ENCODE measurements at regions not wholly inside any gene's neighbourhood (a gene's known extent, or its start where the extent isn't known, plus 50 kb on each side); places are given as distances from the start of the nearest gene placed in this dataset.

- no peak for TF ChIP-seq CTCF (IDR thresholded peaks at IDR 0.05)
- no peak for TF ChIP-seq EZH2phosphoT487 (IDR thresholded peaks at IDR 0.05; ENCODE audit: borderline replicate concordance, low read depth)
- TF ChIP-seq PBX3 (IDR thresholded peaks at IDR 0.05) = no peak
- no peak for TF ChIP-seq USF2 (IDR thresholded peaks at IDR 0.05; ENCODE audit: borderline replicate concordance, low read depth, low read length)
- TF ChIP-seq POLR2AphosphoS5 (IDR thresholded peaks at IDR 0.05; ENCODE audit: low read depth, low read length) = no peak
- no peak for TF ChIP-seq SMC3 (IDR thresholded peaks at IDR 0.05; ENCODE audit: low read depth, low read length)
- TF ChIP-seq GABPA (IDR thresholded peaks at IDR 0.05; ENCODE audit: low read depth) = no peak
- TF ChIP-seq MAX (IDR thresholded peaks at IDR 0.05; ENCODE audit: low read depth) = no peak
- TF ChIP-seq FOSL2 (IDR thresholded peaks at IDR 0.05; ENCODE audit: borderline replicate concordance, low read depth) = no peak
- TF ChIP-seq RAD21 (IDR thresholded peaks at IDR 0.05; ENCODE audit: low read length) = no peak
Measured at GRCh38 chr1:185369786-185370185, 52.7 kb upstream of the IVNS1ABP start.
